Astrocyte of the spinal cord (primary cell): ENCODE measurements at regions not wholly inside any gene's neighbourhood (a gene's known extent, or its start where the extent isn't known, plus 50 kb on each side); places are given as distances from the start of the nearest gene placed in this dataset.

Source experiments
- DNase-seq: peaks from one replicate; pipeline ENCODE4 v3.0.0; 2011; ENCODE audit warnings: low read depth, low spot score
- H3K4me3 ChIP-seq: 2 replicates; pipeline ENCODE4 v1.5.1; 2011; ENCODE audit warnings: low read depth, mild to moderate bottlenecking, low read length, moderate library complexity
- CTCF ChIP-seq: IDR thresholded peaks from 2 replicates; pipeline ENCODE4 v1.5.1; 2012; ENCODE audit warnings: low read depth, mild to moderate bottlenecking, low read length, inconsistent platforms
- in situ Hi-C: cut with HindIII; loops from 2 replicates; pipeline ENCODE4 v1.10.0; 2017; ENCODE audit warnings: low sequenced_read_pairs

DNA sequence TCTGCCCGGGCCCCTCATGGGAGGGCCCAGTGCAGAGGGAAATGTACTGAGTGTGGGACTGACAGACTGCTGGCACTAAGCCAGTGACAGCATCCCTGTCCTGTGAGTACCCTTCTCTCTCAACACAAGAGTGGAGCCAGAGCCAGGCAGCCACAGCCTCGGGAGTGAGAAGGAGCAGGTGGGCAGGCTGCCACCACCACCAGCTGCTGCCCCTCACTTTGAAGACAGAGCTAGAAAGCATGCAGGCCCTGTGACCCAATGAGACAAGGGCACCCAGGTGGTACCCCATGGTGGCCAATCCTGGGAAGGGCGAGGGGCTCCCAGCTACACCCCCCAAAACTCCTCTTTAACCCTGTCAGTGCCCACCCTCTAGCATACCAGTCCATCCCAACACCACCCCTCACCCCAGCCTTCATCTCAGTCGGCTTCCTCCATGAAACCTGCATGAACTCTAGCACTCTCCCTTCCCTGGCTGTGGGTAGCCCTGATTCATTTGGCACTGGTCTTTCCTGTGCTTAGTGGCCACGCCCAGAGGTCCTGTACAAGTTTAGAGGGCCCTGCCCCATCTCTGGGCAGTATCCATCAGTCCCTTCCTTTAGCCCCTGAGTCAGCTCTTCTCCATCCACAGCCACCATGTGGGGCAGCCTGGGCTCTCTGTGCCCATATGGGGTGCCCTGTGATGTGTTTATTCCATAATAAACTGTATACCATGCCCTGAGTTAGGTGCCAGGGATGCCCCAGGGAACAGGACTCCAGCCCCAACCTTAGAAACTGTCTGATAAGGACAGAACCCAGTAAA, 207.0 kb upstream of the ZMIZ1 start:
- TF ChIP-seq CTCF, result no peak
- no peak overlapping the region for H3K4me3 ChIP-seq
- in situ Hi-C loops, result no loop called here
- DNase-seq, result no peak

DNA sequence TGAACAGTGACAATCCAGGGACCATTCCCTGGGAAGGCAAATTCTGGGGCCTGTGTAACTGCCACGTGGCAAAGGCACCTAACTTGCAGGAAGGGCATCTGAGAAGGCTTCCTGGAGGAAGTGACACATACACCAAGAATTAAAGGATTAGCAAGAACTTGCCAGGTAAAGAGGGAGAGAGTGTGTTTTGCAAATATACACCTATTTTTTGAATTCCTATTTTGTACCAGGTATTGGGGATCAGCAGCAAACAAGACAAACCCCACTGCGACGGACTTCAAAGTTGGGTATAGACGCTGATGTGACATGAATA, 206.5 kb upstream of the ZMIZ1 start:
- H3K4me3 ChIP-seq, result no peak overlapping the region
- no peak for DNase-seq
- no peak for TF ChIP-seq CTCF
- in situ Hi-C loops, result no loop called here

- no peak for TF ChIP-seq CTCF
- DNase-seq, result no peak
- H3K4me3 ChIP-seq, result no peak overlapping the region
- in situ Hi-C loops, result no loop called here
Measured at GRCh38 chr10:78863140-78863905, 205.4 kb upstream of the ZMIZ1 start.

- DNase-seq, result no peak
- no peak overlapping the region for H3K4me3 ChIP-seq
- TF ChIP-seq CTCF, result no peak
- in situ Hi-C loops, result no loop called here
Measured at GRCh38 chr10:78863906-78864239, 204.9 kb upstream of the ZMIZ1 start.

DNA sequence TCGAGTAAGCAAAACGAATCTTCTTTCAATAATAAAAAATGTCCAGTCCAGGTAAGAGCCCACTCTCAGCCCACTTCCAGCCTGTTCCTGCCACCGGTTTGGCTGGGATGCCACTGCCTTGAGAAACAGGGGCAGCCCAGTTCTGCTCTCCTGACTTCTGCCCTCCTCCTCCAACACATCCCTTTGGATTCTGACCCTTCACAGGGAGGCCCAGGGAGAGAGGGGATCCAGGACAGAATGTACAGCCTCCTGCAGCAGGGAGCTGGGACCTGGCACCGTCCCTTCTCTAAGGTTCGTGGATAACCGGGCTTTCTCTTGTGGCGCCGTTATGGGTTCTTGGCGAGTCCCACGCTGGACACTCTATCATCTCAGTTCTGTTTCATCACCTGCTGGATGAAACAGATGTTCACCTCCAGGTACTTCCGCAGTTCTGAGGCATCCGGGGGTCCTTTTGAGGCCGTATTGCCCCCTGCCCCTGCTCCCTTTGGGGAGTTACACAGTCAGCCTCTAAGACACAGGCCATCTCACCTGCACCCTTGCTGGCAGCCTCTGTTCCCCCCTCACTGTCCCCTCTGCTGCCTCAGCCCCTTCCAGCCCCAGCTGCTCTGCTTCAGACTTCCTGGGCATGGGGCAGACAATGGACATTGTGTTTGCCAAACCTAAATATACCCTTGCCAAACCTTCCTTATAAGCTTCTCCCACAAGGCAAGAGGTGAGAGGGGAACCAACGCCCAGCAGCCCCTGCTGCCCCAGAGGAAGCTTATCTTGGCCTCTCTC, 203.8 kb upstream of the ZMIZ1 start:
- no peak for DNase-seq
- no peak overlapping the region for H3K4me3 ChIP-seq
- no peak for TF ChIP-seq CTCF
- in situ Hi-C loops, result no loop called here

GRCh38 chr10:78865538-78865875, 203.3 kb upstream of the ZMIZ1 start:
- no peak for TF ChIP-seq CTCF
- in situ Hi-C loops, result no loop called here
- peak; percentile 54 for DNase-seq
- H3K4me3 ChIP-seq, result no peak overlapping the region
